WERI-Rb-1 (cell line): ENCODE measurements at regions not wholly inside any gene's neighbourhood (a gene's known extent, or its start where the extent isn't known, plus 50 kb on each side); places are given as distances from the start of the nearest gene placed in this dataset.

Experiments used
- DNase-seq: peaks from one replicate; pipeline ENCODE4 v3.0.0-alpha.2; 2020
- H3K27ac ChIP-seq: fragments of 250-450 bp; sonication (Bioruptor Pico); 2 replicates; pipeline ENCODE4 v1.5.1; 2020; ENCODE audit warnings: mild to moderate bottlenecking, moderate library complexity
- H3K27me3 ChIP-seq: fragments of 250-450 bp; sonication (Bioruptor Pico); 2 replicates; pipeline ENCODE4 v1.5.1; 2021; ENCODE audit warnings: mild to moderate bottlenecking, low read depth, moderate library complexity; ENCODE audit not compliant: insufficient read depth, severe bottlenecking
- H3K36me3 ChIP-seq: fragments of 250-450 bp; sonication (Bioruptor Pico); 2 replicates; pipeline ENCODE4 v1.5.1; 2020; ENCODE audit warnings: mild to moderate bottlenecking, moderate library complexity
- H3K4me3 ChIP-seq: 2 replicates; pipeline ENCODE4 v1.5.1; 2011; ENCODE audit warnings: low read depth, mild to moderate bottlenecking, control low read depth, low read length
- H3K9me3 ChIP-seq: fragments of 250-450 bp; sonication (Bioruptor Pico); 2 replicates; pipeline ENCODE4 v1.5.1; 2021; ENCODE audit warnings: mild to moderate bottlenecking, moderate library complexity; ENCODE audit not compliant: severe bottlenecking
- TF ChIP-seq, protein P1 (sequence below): IDR thresholded peaks from 2 replicates; pipeline ENCODE4 v1.5.1; 2011; ENCODE audit warnings: low read depth, mild to moderate bottlenecking, control low read depth, inconsistent platforms, low read length

DNA sequence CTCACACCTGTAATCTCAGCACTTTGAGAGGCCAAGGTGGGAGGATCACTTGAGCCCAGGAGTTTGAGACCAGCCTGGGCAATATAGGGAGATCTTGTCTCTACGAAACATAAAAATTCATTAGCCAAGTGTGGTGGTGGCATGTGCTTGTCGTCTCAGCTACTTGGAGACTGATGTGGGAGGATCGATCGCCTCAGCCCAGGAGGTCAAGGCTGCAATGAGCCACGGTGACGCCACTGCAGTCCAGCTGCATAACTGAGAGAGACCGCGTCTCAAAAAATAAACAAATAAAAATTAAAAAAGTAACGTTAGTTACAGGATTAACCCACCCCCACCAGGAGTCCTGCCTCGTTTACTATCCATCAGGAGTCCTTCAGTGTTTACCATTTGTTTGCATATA lies 345.1 kb downstream of the BTBD3 start:
- no peak overlapping the region for H3K27ac ChIP-seq
- no peaks in the 10 kb centered on the region for H3K9me3 ChIP-seq
- no peak for DNase-seq
- H3K36me3 ChIP-seq, result no peaks in the 10 kb centered on the region
- no peak overlapping the region for H3K4me3 ChIP-seq
- TF ChIP-seq, protein P1, sequence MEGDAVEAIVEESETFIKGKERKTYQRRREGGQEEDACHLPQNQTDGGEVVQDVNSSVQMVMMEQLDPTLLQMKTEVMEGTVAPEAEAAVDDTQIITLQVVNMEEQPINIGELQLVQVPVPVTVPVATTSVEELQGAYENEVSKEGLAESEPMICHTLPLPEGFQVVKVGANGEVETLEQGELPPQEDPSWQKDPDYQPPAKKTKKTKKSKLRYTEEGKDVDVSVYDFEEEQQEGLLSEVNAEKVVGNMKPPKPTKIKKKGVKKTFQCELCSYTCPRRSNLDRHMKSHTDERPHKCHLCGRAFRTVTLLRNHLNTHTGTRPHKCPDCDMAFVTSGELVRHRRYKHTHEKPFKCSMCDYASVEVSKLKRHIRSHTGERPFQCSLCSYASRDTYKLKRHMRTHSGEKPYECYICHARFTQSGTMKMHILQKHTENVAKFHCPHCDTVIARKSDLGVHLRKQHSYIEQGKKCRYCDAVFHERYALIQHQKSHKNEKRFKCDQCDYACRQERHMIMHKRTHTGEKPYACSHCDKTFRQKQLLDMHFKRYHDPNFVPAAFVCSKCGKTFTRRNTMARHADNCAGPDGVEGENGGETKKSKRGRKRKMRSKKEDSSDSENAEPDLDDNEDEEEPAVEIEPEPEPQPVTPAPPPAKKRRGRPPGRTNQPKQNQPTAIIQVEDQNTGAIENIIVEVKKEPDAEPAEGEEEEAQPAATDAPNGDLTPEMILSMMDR, result no peak
- H3K27me3 ChIP-seq, result no peaks in the 10 kb centered on the region

DNA sequence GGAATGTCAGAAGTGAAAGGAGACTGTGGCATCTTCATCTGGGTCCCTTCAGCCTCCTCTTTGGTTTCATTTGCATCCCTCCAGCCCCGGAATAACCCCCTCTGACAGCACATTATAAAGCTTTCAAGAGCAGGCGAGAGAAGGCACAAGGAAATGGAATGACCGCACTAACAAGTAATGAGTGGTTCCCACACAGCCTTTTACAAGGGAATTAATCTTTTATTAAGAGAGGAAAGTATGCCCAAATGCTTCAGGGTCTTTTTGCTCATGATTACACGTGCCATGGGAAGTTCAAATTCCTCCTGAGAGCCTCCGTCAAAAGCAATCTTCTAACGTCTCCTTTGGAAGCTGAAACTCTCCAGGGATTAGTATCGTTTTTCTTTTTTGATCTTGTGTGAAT lies 347.0 kb downstream of the BTBD3 start:
- TF ChIP-seq, protein P1, result no peak

DNA sequence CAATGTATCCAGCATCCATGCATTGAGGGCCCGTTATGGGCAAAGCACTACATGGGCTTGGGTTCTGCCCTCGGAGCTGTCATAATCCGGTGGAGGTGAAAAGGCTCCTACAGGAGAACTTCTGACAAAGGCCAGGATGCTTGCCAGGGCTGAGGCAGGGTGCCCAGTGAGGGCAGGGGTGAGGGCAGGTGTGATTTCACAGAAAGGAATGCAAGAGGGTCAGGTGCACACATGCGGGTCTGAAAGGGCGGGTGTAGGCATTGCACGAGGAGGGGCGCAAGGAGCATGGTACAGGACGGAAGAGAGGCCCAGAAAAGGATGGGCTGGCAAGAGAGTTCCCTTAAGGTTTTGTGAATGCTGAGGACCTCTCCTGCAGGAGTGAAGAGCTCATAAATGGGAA lies 348.0 kb downstream of the BTBD3 start:
- H3K27ac ChIP-seq, result no peak overlapping the region
- TF ChIP-seq, protein P1, result no peak
- no peaks in the 10 kb centered on the region for H3K9me3 ChIP-seq
- DNase-seq, result no peak
- H3K4me3 ChIP-seq, result no peak overlapping the region
- H3K27me3 ChIP-seq, result no peaks in the 10 kb centered on the region
- no peaks in the 10 kb centered on the region for H3K36me3 ChIP-seq

More for the DNA sequence above, 347.0 kb downstream of the BTBD3 start:
- no peak overlapping the region for H3K4me3 ChIP-seq
- H3K27ac ChIP-seq, result no peak overlapping the region
- no peaks in the 10 kb centered on the region for H3K9me3 ChIP-seq
- H3K27me3 ChIP-seq, result no peaks in the 10 kb centered on the region
- no peaks in the 10 kb centered on the region for H3K36me3 ChIP-seq
- no peak for DNase-seq

DNA sequence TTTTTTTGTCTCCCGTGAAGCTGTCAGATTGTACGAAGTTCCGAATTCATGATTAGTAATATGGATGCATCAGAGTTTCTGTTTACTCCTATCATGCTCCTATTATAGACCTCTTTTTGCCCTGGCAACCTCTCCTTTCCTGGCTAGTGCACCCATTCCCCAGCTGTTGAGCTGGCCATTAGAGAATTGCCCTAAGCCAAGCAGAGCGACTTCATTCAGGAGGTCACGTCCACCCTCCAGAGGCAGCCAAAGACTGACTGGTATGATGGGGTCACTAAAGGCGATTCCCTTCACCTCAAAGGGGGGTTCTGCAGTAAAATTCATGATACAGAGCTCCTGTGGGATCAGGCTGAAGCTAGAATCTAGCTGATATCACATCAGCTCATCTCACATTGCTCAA lies 351.9 kb downstream of the BTBD3 start:
- TF ChIP-seq, protein P1, result no peak
- H3K36me3 ChIP-seq, result no peaks in the 10 kb centered on the region
- H3K27ac ChIP-seq, result no peak overlapping the region
- no peak for DNase-seq
- no peak overlapping the region for H3K4me3 ChIP-seq
- H3K9me3 ChIP-seq, result no peaks in the 10 kb centered on the region
- no peaks in the 10 kb centered on the region for H3K27me3 ChIP-seq

DNA sequence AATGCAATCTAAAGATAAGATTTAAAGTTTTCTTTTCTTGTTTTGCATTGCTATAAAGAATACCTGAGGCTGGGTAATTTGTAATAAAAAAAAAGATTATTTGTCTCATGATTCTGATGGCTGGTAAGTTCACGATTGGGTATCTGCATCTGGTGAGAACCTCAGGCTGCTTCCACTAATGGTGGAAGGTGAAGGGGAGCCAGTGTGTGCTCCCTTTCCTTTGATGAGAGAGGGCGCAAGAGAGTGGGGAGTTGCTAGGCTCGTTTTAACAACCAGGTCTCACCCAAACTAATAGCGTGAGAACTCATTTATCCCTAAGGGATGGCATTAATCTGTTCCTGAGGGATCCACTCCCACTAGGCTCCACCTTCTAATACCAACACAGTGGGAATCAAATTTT lies 353.2 kb downstream of the BTBD3 start:
- no peaks in the 10 kb centered on the region for H3K27me3 ChIP-seq
- H3K36me3 ChIP-seq, result no peaks in the 10 kb centered on the region
- TF ChIP-seq, protein P1, result no peak
- no peak overlapping the region for H3K27ac ChIP-seq
- no peak for DNase-seq
- H3K4me3 ChIP-seq, result no peak overlapping the region
- no peaks in the 10 kb centered on the region for H3K9me3 ChIP-seq

DNA sequence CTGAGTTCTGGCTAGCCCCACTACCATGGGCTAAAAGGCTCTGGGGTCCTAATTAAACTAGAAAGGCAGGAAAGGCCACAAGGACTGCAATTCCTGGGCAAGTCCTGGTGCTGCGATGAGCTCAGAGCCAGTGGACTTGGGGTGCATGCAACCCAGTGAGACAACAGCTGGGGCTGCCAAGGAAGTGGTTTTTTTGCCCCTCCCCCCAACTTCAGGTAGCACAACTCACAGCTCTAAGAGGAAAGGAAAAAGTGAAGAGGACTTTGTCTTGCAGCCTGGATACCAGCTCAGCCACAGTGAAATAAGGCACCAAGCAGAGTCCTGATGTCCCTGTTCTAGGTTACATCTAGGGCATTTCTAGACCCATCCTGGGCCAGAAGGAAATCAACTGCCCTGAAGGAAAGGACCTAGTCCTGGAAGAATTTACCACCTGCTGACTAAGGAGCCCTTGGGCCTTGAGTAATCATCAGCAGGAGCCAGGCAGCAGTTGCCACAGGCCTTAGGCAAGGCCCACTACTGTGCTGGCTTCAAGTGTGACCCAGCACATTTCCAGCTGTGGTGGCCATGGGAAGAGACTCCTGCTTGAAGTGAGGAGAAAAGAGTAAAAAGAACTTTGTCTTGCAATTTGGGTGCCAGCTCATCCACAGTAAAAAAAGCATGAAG lies 358.4 kb downstream of the BTBD3 start:
- Histone ChIP-seq H3K27ac (no peak overlapping the region), H3K27me3 (no peaks in the 10 kb centered on the region), H3K36me3 (no peaks in the 10 kb centered on the region), H3K4me3 (no peak overlapping the region), H3K9me3 (no peaks in the 10 kb centered on the region)
- TF ChIP-seq, protein P1, result no peak
- no peak for DNase-seq
